H1 (cell line): ENCODE measurements at regions not wholly inside any gene's neighbourhood (a gene's known extent, or its start where the extent isn't known, plus 50 kb on each side); places are given as distances from the start of the nearest gene placed in this dataset.

Experiments used
- CHD1 ChIP-seq: IDR thresholded peaks from 2 replicates; pipeline ENCODE4 v1.6.1; 2012; ENCODE audit warnings: low read depth, low read length, improper control_type of control experiment
- CHD2 ChIP-seq: IDR thresholded peaks from 2 replicates; pipeline ENCODE4 v1.6.1; 2012; ENCODE audit warnings: low read length, improper control_type of control experiment
- CREB1 ChIP-seq: IDR thresholded peaks from 2 replicates; pipeline ENCODE4 v1.6.1; 2012; ENCODE audit warnings: inconsistent platforms
- EZH2 ChIP-seq: fragments of 200-600 bp; sonication (generic); IDR thresholded peaks from 2 replicates; pipeline ENCODE4 v1.7.1; 2012; ENCODE audit warnings: low read depth, mild to moderate bottlenecking, moderate library complexity, low read length, inconsistent platforms; ENCODE audit not compliant: severe bottlenecking
- GTF2F1 ChIP-seq: IDR thresholded peaks from 2 replicates; pipeline ENCODE4 v1.6.1; 2012; ENCODE audit warnings: low read depth, low read length, improper control_type of control experiment, borderline replicate concordance
- MAFK ChIP-seq: IDR thresholded peaks from 2 replicates; pipeline ENCODE4 v1.6.1; 2012; ENCODE audit warnings: low read depth, mild to moderate bottlenecking, improper control_type of control experiment, low read length
- PHF8 ChIP-seq: fragments of 200-600 bp; sonication (generic); conservative IDR thresholded peaks from 2 replicates; pipeline ENCODE4 v1.7.1; 2012; ENCODE audit warnings: low read depth, mild to moderate bottlenecking, inconsistent platforms, low read length, moderate library complexity
- SP2 ChIP-seq: IDR thresholded peaks from 2 replicates; pipeline ENCODE4 v1.6.1; 2012; ENCODE audit warnings: mild to moderate bottlenecking, low read length, inconsistent platforms
- SRF ChIP-seq: IDR thresholded peaks from 2 replicates; pipeline ENCODE4 v1.6.1; 2011; ENCODE audit warnings: mild to moderate bottlenecking, low read depth, low read length, moderate library complexity

DNA sequence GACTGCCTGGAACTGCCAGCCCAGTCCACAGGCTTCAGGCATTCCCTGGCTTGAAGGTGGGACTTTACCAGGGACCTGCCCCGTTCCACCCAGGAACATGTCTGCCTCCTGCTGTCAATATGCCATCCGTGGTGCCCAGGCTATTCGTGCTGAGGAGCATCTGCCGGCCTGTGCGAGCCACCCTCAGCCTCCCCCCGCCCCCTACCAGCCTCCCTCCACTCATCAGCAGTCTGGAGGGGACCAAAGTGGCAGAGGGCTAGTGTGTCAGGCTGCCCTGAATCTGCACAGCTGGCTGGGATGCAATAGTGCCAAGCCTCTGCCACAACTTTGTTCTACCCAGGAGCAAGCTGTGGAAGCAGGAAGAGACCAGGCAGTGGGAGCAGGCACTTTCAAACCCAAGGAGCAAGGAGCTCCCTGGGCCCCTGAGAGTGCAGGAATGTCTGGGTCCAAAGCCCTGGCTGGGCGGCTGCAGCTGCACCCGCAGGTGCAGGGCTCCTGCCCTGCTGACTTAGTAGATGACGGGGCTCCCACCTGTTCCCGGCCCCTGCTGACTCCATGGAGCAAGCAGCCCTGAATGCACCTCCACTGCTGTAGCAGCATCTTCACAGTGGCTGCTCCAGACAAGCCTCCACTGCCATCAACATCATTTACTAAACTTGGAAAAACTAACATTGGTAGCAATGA is 423.2 kb downstream of the RERGL start (continued):
- no peak for TF ChIP-seq EZH2
- no peak for TF ChIP-seq GTF2F1
- no peak for TF ChIP-seq SRF
- TF ChIP-seq MAFK: no peak
- TF ChIP-seq SP2: no peak
- TF ChIP-seq CHD1: no peak
- no peak for TF ChIP-seq CREB1
- no peak for TF ChIP-seq PHF8
- TF ChIP-seq CHD2: no peak
